HG03342 (cell line): ENCODE measurements at regions not wholly inside any gene's neighbourhood (a gene's known extent, or its start where the extent isn't known, plus 50 kb on each side); places are given as distances from the start of the nearest gene placed in this dataset.
"Not testable (repeated sequence)": the region's sequence is repeated elsewhere in the genome, so short reads cannot be mapped to it uniquely, and the experiment has no call there.

Experiments used
- ATAC-seq: cut with Tn5 transposase; IDR thresholded peaks from one replicate; pipeline ENCODE4 v1.9.1; 2021; ENCODE audit warnings: mild to moderate bottlenecking, moderate library complexity; ENCODE audit not compliant: unreplicated experiment

- no peak for ATAC-seq
Measured at GRCh38 chr3:74295479-74295878, 319.0 kb downstream of the CNTN3 start.

- no peak for ATAC-seq
Measured at GRCh38 chr3:74288761-74289160, 325.7 kb downstream of the CNTN3 start.

- no peak for ATAC-seq
Measured at GRCh38 chr3:74287557-74287956, 326.9 kb downstream of the CNTN3 start.

GRCh38 chr3:74282202-74282601 lies 332.3 kb downstream of the CNTN3 start:
- no peak for ATAC-seq

GRCh38 chr3:74281705-74282104 lies 332.8 kb downstream of the CNTN3 start:
- ATAC-seq = no peak

- ATAC-seq = no peak
Measured at GRCh38 chr3:74273555-74274402, 340.7 kb downstream of the CNTN3 start.

GRCh38 chr3:74273091-74273490 lies 341.4 kb downstream of the CNTN3 start:
- no peak for ATAC-seq

- ATAC-seq = no peak
Measured at GRCh38 chr3:74271541-74271940, 342.9 kb downstream of the CNTN3 start.

- no peak for ATAC-seq
Measured at GRCh38 chr3:74269689-74270088, 344.8 kb downstream of the CNTN3 start.

GRCh38 chr3:74268753-74269152 lies 345.7 kb downstream of the CNTN3 start:
- no peak for ATAC-seq

GRCh38 chr3:74267588-74268184 lies 346.8 kb downstream of the CNTN3 start:
- peak; percentile 74 for ATAC-seq

GRCh38 chr3:74267131-74267530 lies 347.3 kb downstream of the CNTN3 start:
- no peak for ATAC-seq

GRCh38 chr3:74265069-74265468 lies 349.4 kb downstream of the CNTN3 start:
- ATAC-seq = no peak

GRCh38 chr3:74263031-74263430 lies 351.4 kb downstream of the CNTN3 start:
- ATAC-seq = no peak

- no peak for ATAC-seq
Measured at GRCh38 chr3:74233091-74233490, 381.4 kb downstream of the CNTN3 start.

GRCh38 chr3:74217467-74217866 lies 397.0 kb downstream of the CNTN3 start:
- ATAC-seq = no peak

GRCh38 chr3:74214286-74214685 lies 400.2 kb downstream of the CNTN3 start:
- no peak for ATAC-seq

- no peak for ATAC-seq
Measured at GRCh38 chr3:74210739-74211138, 403.7 kb downstream of the CNTN3 start.

GRCh38 chr3:74200952-74201351 lies 413.5 kb downstream of the CNTN3 start:
- ATAC-seq = no peak

- not testable (repeated sequence) for ATAC-seq
Measured at GRCh38 chr3:74178664-74179063, 435.8 kb downstream of the CNTN3 start.

GRCh38 chr3:74173090-74173489 lies 441.4 kb downstream of the CNTN3 start:
- ATAC-seq = no peak

- no peak for ATAC-seq
Measured at GRCh38 chr3:74167926-74168325, 446.5 kb downstream of the CNTN3 start.
